GM12801 (cell line): ENCODE measurements at regions not wholly inside any gene's neighbourhood (a gene's known extent, or its start where the extent isn't known, plus 50 kb on each side); places are given as distances from the start of the nearest gene placed in this dataset.

Experiments
- TF ChIP-seq, protein P1 (sequence below): IDR thresholded peaks from one replicate; pipeline ENCODE4 v1.5.1; 2011; ENCODE audit warnings: control low read depth; ENCODE audit not compliant: insufficient read length; ENCODE audit errors: extremely low read depth

DNA sequence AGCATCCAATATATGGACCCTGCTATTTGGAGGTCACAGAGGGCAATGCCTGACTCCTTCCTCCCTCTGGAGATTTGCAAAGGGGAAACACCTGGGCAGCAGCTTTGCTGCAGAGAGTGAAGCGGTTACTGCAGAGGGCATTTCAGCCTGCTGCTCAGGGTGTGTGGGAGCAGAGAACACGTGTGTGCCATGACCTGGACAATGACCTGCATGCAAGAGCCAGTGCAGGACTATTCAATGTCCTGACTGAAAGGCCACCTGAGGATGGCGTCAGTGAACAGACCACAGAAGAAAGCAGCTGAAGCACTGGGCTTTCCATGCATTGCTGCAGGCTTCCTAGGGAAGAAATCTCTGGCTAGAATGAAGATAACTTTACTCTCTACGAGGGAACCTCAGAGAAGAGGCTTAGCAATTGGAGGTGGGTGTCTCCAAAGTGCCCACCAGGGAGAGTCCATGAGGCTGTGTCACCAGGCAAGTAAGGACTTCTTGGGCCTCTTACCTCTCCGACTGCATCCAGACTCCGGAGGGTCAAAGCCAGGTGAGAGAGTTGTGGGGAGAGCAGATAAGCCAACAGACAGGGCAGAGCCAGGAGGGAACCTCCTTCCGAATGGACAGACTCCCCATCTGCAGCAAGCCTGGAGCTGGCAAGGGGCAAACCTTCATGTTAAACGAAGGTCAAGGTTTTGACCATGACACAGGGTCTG is 52.9 kb upstream of the PMEPA1 start:
- TF ChIP-seq, protein P1, sequence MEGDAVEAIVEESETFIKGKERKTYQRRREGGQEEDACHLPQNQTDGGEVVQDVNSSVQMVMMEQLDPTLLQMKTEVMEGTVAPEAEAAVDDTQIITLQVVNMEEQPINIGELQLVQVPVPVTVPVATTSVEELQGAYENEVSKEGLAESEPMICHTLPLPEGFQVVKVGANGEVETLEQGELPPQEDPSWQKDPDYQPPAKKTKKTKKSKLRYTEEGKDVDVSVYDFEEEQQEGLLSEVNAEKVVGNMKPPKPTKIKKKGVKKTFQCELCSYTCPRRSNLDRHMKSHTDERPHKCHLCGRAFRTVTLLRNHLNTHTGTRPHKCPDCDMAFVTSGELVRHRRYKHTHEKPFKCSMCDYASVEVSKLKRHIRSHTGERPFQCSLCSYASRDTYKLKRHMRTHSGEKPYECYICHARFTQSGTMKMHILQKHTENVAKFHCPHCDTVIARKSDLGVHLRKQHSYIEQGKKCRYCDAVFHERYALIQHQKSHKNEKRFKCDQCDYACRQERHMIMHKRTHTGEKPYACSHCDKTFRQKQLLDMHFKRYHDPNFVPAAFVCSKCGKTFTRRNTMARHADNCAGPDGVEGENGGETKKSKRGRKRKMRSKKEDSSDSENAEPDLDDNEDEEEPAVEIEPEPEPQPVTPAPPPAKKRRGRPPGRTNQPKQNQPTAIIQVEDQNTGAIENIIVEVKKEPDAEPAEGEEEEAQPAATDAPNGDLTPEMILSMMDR = no peak

DNA sequence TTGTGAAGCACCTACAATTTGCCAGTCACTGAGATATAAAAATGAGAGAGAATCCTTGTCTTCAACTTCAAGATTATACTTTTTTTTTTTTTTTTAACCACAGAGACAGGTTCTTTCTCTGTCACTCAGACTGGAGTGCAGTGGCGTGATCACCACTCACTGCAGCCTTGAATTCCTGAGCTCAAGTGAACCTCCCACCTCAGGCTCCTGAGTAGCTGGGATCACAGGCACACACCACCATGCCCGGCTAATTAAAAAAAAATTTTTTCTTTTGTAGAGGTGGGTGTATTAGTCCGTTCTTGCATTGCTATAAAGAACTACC is 51.6 kb upstream of the PMEPA1 start:
- TF ChIP-seq, protein P1 = no peak

DNA sequence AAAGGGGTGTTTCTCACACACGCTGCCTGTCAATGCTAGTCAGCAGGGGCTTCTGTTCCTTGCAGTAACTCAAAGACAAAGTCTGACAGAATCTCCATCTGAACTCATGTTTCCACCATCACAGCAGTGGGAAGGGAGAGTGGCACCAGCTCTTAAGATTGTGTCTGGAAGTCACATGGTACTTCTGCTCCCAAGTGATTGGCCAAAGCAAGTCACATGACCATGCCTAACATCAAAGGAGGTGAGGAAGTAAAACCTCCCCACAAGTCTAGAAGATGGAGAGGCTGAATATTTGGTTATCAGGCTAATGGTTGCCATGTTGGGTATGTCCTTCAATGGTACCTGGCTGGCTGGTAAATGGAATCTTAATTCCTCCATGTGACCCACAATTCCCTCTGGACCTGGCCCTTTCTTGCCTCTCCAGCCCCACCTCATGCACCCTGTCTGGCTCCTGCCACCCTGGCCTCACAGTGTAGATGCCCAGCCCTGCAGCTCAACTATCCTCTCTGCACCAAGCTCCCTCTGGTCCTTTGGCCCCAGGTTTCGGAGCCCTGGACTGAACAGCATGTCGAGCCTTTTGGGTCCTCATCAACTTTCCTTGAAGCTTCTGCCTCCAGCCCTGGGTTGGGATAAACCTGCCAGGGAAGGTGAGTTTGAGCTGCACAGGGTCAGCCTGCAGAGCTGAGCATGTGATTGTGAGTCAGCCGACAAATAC is 51.0 kb upstream of the PMEPA1 start:
- TF ChIP-seq, protein P1 = no peak

DNA sequence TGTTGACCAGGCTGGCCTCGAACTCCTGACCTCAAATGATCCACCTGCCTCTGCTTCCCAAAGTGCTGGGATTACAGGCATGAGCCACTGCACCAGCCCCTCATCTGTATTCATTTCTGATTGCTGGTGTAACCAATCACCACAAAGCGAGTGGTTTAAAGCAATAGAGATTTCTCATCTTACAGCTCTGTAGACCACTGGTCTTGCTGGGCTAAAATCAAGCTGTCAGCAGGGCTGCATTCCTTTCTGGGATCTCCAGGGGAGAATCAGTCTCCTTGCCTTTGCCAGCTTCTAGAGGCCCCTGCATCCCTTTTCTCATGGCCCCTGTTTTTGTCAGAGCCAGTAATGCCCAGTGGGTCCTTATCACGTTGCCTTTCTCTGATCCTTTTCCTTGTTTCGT is 49.9 kb upstream of the PMEPA1 start:
- TF ChIP-seq, protein P1 = no peak
